GM12878 (cell line): ENCODE measurements at regions not wholly inside any gene's neighbourhood (a gene's known extent, or its start where the extent isn't known, plus 50 kb on each side); places are given as distances from the start of the nearest gene placed in this dataset.

Experiments used
- ATAC-seq: fragments of 200-7000 bp; cut with Tn5 transposase; 3 replicates; pipeline ENCODE4 v1.9.1; 2020; ENCODE audit warnings: mild to moderate bottlenecking, moderate library complexity
- BruUV-seq: library from RNA; stranded (reverse); fragments of 400-500 nt; replicated peaks from 2 replicates; lab custom pipeline; 2021; lab: Mats Ljungman, UMichigan
- CTCF ChIA-PET: fragments of 300-600 bp; sonication (Branson Sonifier 250); formaldehyde crosslinking; extraction: SDS; loops from one replicate; lab custom pipeline; 2021; ENCODE audit warnings: inconsistent platforms; lab: Yijun Ruan, JAX
- POLR2A ChIA-PET: fragments of 350-600 bp; formaldehyde crosslinking; extraction: SDS; loops from one replicate; lab custom pipeline; 2021; ENCODE audit warnings: inconsistent platforms; lab: Charles Lee
- RAD21 ChIA-PET: fragments of 300-600 bp; sonication (Branson Sonifier 250); formaldehyde crosslinking; loops from one replicate; lab custom pipeline; 2023; ENCODE audit warnings: antibody characterized with exemption; ENCODE audit not compliant: unreplicated experiment; lab: Charles Lee
- SMC1A ChIA-PET: fragments of 300-600 bp; sonication (Branson Sonifier 250); formaldehyde crosslinking; loops from one replicate; lab custom pipeline; 2023; ENCODE audit not compliant: unreplicated experiment, uncharacterized antibody; lab: Charles Lee
- DNase-seq: peaks from one replicate; pipeline ENCODE4 v3.0.0-alpha.2; 2011; ENCODE audit warnings: low read depth, low spot score
- FAIRE-seq: peaks from 3 replicates; lab custom pipeline; 2011; peaks lifted over from hg19 to GRCh38; lab: Jason Lieb, UNC
- H2AFZ ChIP-seq: 2 replicates; pipeline ENCODE4 v1.6.0; 2011; ENCODE audit warnings: low read depth, low read length, control low read depth; ENCODE audit not compliant: control insufficient read depth
- H3K27ac ChIP-seq: 2 replicates; pipeline ENCODE4 v1.5.1; 2011; ENCODE audit warnings: control low read depth; ENCODE audit not compliant: control insufficient read depth, insufficient read depth
- H3K27me3 ChIP-seq, 2 experiments: replicated peaks in 1 of 2; 2 replicates each; pipeline versions ENCODE4 v1.6.0 to v1.6.1; 2011; ENCODE audit warnings: low read length in 1 of 2; ENCODE audit not compliant: control insufficient read depth in 2 of 2, insufficient read depth in 2 of 2
- H3K36me3 ChIP-seq, 2 experiments: 2 replicates each; pipeline ENCODE4 v1.5.1; 2011; ENCODE audit warnings: low read length in 1 of 2; ENCODE audit not compliant: control insufficient read depth in 2 of 2, insufficient read depth in 2 of 2
- H3K4me1 ChIP-seq: 2 replicates; pipeline ENCODE4 v1.6.1; 2011; ENCODE audit warnings: mild to moderate bottlenecking, low read length, moderate library complexity, mixed read lengths; ENCODE audit not compliant: control insufficient read depth, insufficient read depth
- H3K4me2 ChIP-seq: 2 replicates; pipeline ENCODE4 v1.6.0; 2011; ENCODE audit warnings: control low read depth; ENCODE audit not compliant: control insufficient read depth, insufficient read depth
- H3K4me3 ChIP-seq: fragments of 200-600 bp; sonication (generic); 2 replicates; pipeline ENCODE4 v1.5.1; 2016
- H3K79me2 ChIP-seq: 2 replicates; pipeline ENCODE4 v1.6.0; 2011; ENCODE audit warnings: low read length; ENCODE audit not compliant: control insufficient read depth, insufficient read depth
- H3K9ac ChIP-seq: 2 replicates; pipeline ENCODE4 v1.8.0; 2011; ENCODE audit warnings: low read length, control low read depth, mixed read lengths; ENCODE audit not compliant: control insufficient read depth, insufficient read depth
- H3K9me3 ChIP-seq: replicated peaks from 3 replicates; pipeline ENCODE4 v1.5.1; 2011; ENCODE audit warnings: mild to moderate bottlenecking, low read length; ENCODE audit not compliant: control insufficient read depth, insufficient read depth
- H4K20me1 ChIP-seq: 2 replicates; pipeline ENCODE4 v1.6.0; 2011; ENCODE audit not compliant: control insufficient read depth, insufficient read depth
- BMI1 ChIP-seq: fragments of 450-650 bp; IDR thresholded peaks from 2 replicates; pipeline ENCODE4 v1.6.1; 2016; ENCODE audit warnings: mild to moderate bottlenecking, moderate library complexity, borderline replicate concordance
- CHD4 ChIP-seq: fragments of 200-600 bp; sonication (generic); IDR thresholded peaks from 2 replicates; pipeline ENCODE4 v1.6.1; 2016; ENCODE audit warnings: mild to moderate bottlenecking
- EED ChIP-seq: sonication (generic); IDR thresholded peaks from 2 replicates; pipeline ENCODE4 v1.6.1; 2016; ENCODE audit warnings: antibody characterized with exemption, low read depth
- GABPA ChIP-seq: IDR thresholded peaks from 2 replicates; pipeline ENCODE4 v1.6.1; 2014; ENCODE audit warnings: antibody characterized with exemption, low read depth, mild to moderate bottlenecking, inconsistent platforms
- HSF1 ChIP-seq: fragments of 150-350 bp; IDR thresholded peaks from 2 replicates; pipeline ENCODE4 v1.6.1; 2014; ENCODE audit warnings: mild to moderate bottlenecking, low read depth, low read length
- NFYB ChIP-seq: IDR thresholded peaks from 2 replicates; pipeline ENCODE4 v1.6.1; 2011; ENCODE audit warnings: low read depth, mild to moderate bottlenecking, low read length, improper control_type of control experiment, moderate library complexity; ENCODE audit not compliant: insufficient read depth
- PAX5 ChIP-seq: IDR thresholded peaks from 2 replicates; pipeline ENCODE4 v1.6.1; 2011; ENCODE audit warnings: low read depth, low read length, borderline replicate concordance
- POU2F2 ChIP-seq: IDR thresholded peaks from 3 replicates; pipeline ENCODE4 v1.6.1; 2011; ENCODE audit warnings: low read depth, mild to moderate bottlenecking, low read length, borderline replicate concordance
- SMARCA5 ChIP-seq: fragments of 450-650 bp; IDR thresholded peaks from 2 replicates; pipeline ENCODE4 v1.6.1; 2017; ENCODE audit warnings: mild to moderate bottlenecking
- WRNIP1 ChIP-seq: IDR thresholded peaks from 2 replicates; pipeline ENCODE4 v1.6.1; 2011; ENCODE audit warnings: low read depth, low read length, improper control_type of control experiment, borderline replicate concordance
- ZNF24 ChIP-seq: fragments of 450-650 bp; IDR thresholded peaks from 2 replicates; pipeline ENCODE4 v1.6.1; 2017; ENCODE audit warnings: antibody characterized with exemption, mild to moderate bottlenecking
- WGBS: methylation state at CpG from one replicate; pipeline ENCODE4 v1.1.6; 2016; ENCODE audit warnings: low lambda C conversion rate; ENCODE audit not compliant: insufficient replicate concordance, insufficient coverage; ENCODE audit errors: missing lambda C conversion rate; 5-methylcytosine and 5-hydroxymethylcytosine counted together
- in situ Hi-C: fragments of 300-500 bp; cut with MboI; formaldehyde crosslinking; loops from 9 replicates; pipeline ENCODE4 v1.14.3; 2018; ENCODE audit warnings: mixed read lengths
- intact Hi-C: fragments of 100-400 bp; cut with micrococcal nuclease; formaldehyde crosslinking; loops from one replicate; pipeline ENCODE4 v1.14.2; 2022; ENCODE audit not compliant: unreplicated experiment

GRCh38 chr5:38621331-38621730, 64.9 kb upstream of the LIFR start:
- POLR2A ChIA-PET = no interaction called here

GRCh38 chr5:38621840-38622437, 65.5 kb upstream of the LIFR start:
- Histone ChIP-seq H3K4me1 (no peaks in the 10 kb centered on the region), H3K79me2 (no peaks in the 10 kb centered on the region), H4K20me1 (no peaks in the 10 kb centered on the region), H3K9me3 (no peaks in the 10 kb centered on the region), H3K27me3 (no peaks in the 10 kb centered on the region)
- ATAC-seq (no peak), FAIRE-seq (no peak), DNase-seq (no peak)
- POLR2A ChIA-PET = no interaction called here
- intact Hi-C loops = no loop called here
- TF ChIP-seq HSF1 (no peak), GABPA (no peak), BMI1 (no peak), NFYB (no peak), POU2F2 (no peak), WRNIP1 (no peak), PAX5 (no peak), ZNF24 (no peak)
- TF ChIP-seq, all 136 proteins: peak for 0
- no peak overlapping the region for H3K4me2 ChIP-seq
- no peaks in the 10 kb centered on the region for H3K36me3 ChIP-seq
- 22% methylated on average over 3 of the region's 3 CpGs for WGBS
- H3K27ac ChIP-seq = no peak overlapping the region
- no peak overlapping the region for H2AFZ ChIP-seq
- CTCF ChIA-PET = interaction anchor here (0.9 kb wide), 1 partner anchor 187 kb away, joined by 3 read pairs; no protein-coding TSS in a partner anchor
- H3K4me3 ChIP-seq = no peak overlapping the region
- no TSS peak for BruUV-seq
- SMC1A ChIA-PET = interaction anchor here (0.6 to 1.4 kb wide), 2 partner anchors 22 to 284 kb away, joined by 4 read pairs; no protein-coding TSS in a partner anchor
- in situ Hi-C loops = no loop called here
- RAD21 ChIA-PET = no interaction called here
- H3K9ac ChIP-seq = no peak overlapping the region

More at GRCh38 chr5:38621331-38621730, 64.9 kb upstream of the LIFR start:
- ChIA-PET CTCF (interaction anchor here (0.9 kb wide), 1 partner anchor 187 kb away, joined by 3 read pairs; no protein-coding TSS in a partner anchor), SMC1A (interaction anchor here (0.6 to 1.4 kb wide), 2 partner anchors 22 to 284 kb away, joined by 4 read pairs; no protein-coding TSS in a partner anchor)
- no peaks in the 10 kb centered on the region for H4K20me1 ChIP-seq
- H2AFZ ChIP-seq = no peak overlapping the region
- H3K27ac ChIP-seq = no peak overlapping the region
- no peak overlapping the region for H3K9ac ChIP-seq
- no peaks in the 10 kb centered on the region for H3K27me3 ChIP-seq
- no peaks in the 10 kb centered on the region for H3K9me3 ChIP-seq
- in situ Hi-C loops = no loop called here
- BruUV-seq = no TSS peak
- no peaks in the 10 kb centered on the region for H3K4me1 ChIP-seq
- H3K79me2 ChIP-seq = no peaks in the 10 kb centered on the region
- DNase-seq = no peak
- H3K36me3 ChIP-seq = no peaks in the 10 kb centered on the region
- no peak overlapping the region for H3K4me3 ChIP-seq
- TF ChIP-seq SMARCA5 (no peak), EED (no peak), CHD4 (no peak)
- TF ChIP-seq, all 136 proteins: peak for 0
- ATAC-seq (no peak), FAIRE-seq (no peak)
- no peak overlapping the region for H3K4me2 ChIP-seq
- RAD21 ChIA-PET = no interaction called here
- intact Hi-C loops = no loop called here
